Occipital lobe (tissue), 1 donor: ENCODE measurements at regions not wholly inside any gene's neighbourhood (a gene's known extent, or its start where the extent isn't known, plus 50 kb on each side); places are given as distances from the start of the nearest gene placed in this dataset.

Experiments
- DNase-seq: peaks from one replicate; lab custom pipeline; 2025; lab: John Stamatoyannopoulos, UW

GRCh38 chr5:67702008-67702407 is 505.4 kb upstream of the CD180 start:
- DNase-seq = no peak

GRCh38 chr5:67699560-67699959 is 503.0 kb upstream of the CD180 start:
- no peak for DNase-seq

GRCh38 chr5:67696446-67696845 is 499.8 kb upstream of the CD180 start:
- no peak for DNase-seq

- DNase-seq = no peak
Observed at GRCh38 chr5:67695369-67695768, 498.8 kb upstream of the CD180 start.

- no peak for DNase-seq
Observed at GRCh38 chr5:67694810-67695191, 498.2 kb upstream of the CD180 start.

GRCh38 chr5:67693956-67694809 is 497.6 kb upstream of the CD180 start:
- no peak for DNase-seq

GRCh38 chr5:67686746-67687145 is 490.1 kb upstream of the CD180 start:
- no peak for DNase-seq

GRCh38 chr5:67681703-67682102 is 485.1 kb upstream of the CD180 start:
- DNase-seq = no peak

- no peak for DNase-seq
Observed at GRCh38 chr5:67680099-67680498, 483.5 kb upstream of the CD180 start.

GRCh38 chr5:67679184-67679841 is 482.7 kb upstream of the CD180 start:
- DNase-seq = no peak

GRCh38 chr5:67678594-67678993 is 482.0 kb upstream of the CD180 start:
- DNase-seq = no peak

GRCh38 chr5:67677422-67677970 is 480.9 kb upstream of the CD180 start:
- DNase-seq = no peak

GRCh38 chr5:67676863-67677262 is 480.3 kb upstream of the CD180 start:
- DNase-seq = no peak

GRCh38 chr5:67674159-67674655 is 477.6 kb upstream of the CD180 start:
- DNase-seq = no peak

- no peak for DNase-seq
Observed at GRCh38 chr5:67673618-67674017, 477.0 kb upstream of the CD180 start.

GRCh38 chr5:67673180-67673579 is 476.6 kb upstream of the CD180 start:
- DNase-seq = no peak

- DNase-seq = no peak
Observed at GRCh38 chr5:67672636-67673035, 476.0 kb upstream of the CD180 start.

- DNase-seq = no peak
Observed at GRCh38 chr5:67669916-67670315, 473.3 kb upstream of the CD180 start.

GRCh38 chr5:67660149-67660548 is 463.6 kb upstream of the CD180 start:
- DNase-seq = no peak

GRCh38 chr5:67659288-67659687 is 462.7 kb upstream of the CD180 start:
- DNase-seq = no peak

GRCh38 chr5:67657055-67657454 is 460.5 kb upstream of the CD180 start:
- no peak for DNase-seq

- no peak for DNase-seq
Observed at GRCh38 chr5:67652201-67652600, 455.6 kb upstream of the CD180 start.

- no peak for DNase-seq
Observed at GRCh38 chr5:67651180-67651579, 454.6 kb upstream of the CD180 start.
